WERI-Rb-1 (cell line): ENCODE measurements at regions not wholly inside any gene's neighbourhood (a gene's known extent, or its start where the extent isn't known, plus 50 kb on each side); places are given as distances from the start of the nearest gene placed in this dataset.

Experiments
- DNase-seq: peaks from one replicate; pipeline ENCODE4 v3.0.0-alpha.2; 2020
- H3K27ac ChIP-seq: fragments of 250-450 bp; sonication (Bioruptor Pico); 2 replicates; pipeline ENCODE4 v1.5.1; 2020; ENCODE audit warnings: mild to moderate bottlenecking, moderate library complexity
- H3K27me3 ChIP-seq: fragments of 250-450 bp; sonication (Bioruptor Pico); 2 replicates; pipeline ENCODE4 v1.5.1; 2021; ENCODE audit warnings: mild to moderate bottlenecking, low read depth, moderate library complexity; ENCODE audit not compliant: insufficient read depth, severe bottlenecking
- H3K36me3 ChIP-seq: fragments of 250-450 bp; sonication (Bioruptor Pico); 2 replicates; pipeline ENCODE4 v1.5.1; 2020; ENCODE audit warnings: mild to moderate bottlenecking, moderate library complexity
- H3K4me3 ChIP-seq: 2 replicates; pipeline ENCODE4 v1.5.1; 2011; ENCODE audit warnings: low read depth, mild to moderate bottlenecking, control low read depth, low read length
- H3K9me3 ChIP-seq: fragments of 250-450 bp; sonication (Bioruptor Pico); 2 replicates; pipeline ENCODE4 v1.5.1; 2021; ENCODE audit warnings: mild to moderate bottlenecking, moderate library complexity; ENCODE audit not compliant: severe bottlenecking
- CTCF ChIP-seq: IDR thresholded peaks from 2 replicates; pipeline ENCODE4 v1.5.1; 2011; ENCODE audit warnings: low read depth, mild to moderate bottlenecking, control low read depth, inconsistent platforms, low read length

- DNase-seq, result no peak
- H3K9me3 ChIP-seq, result no peaks in the 10 kb centered on the region
- no peaks in the 10 kb centered on the region for H3K27me3 ChIP-seq
- no peak overlapping the region for H3K4me3 ChIP-seq
- no peaks in the 10 kb centered on the region for H3K36me3 ChIP-seq
- no peak for TF ChIP-seq CTCF
- H3K27ac ChIP-seq, result no peak overlapping the region
These were observed 98.1 kb upstream of the ACP3 start for GRCh38 chr3:132218817-132219755.

- Histone ChIP-seq H3K9me3 (no peaks in the 10 kb centered on the region), H3K36me3 (no peaks in the 10 kb centered on the region), H3K27ac (no peak overlapping the region), H3K27me3 (no peaks in the 10 kb centered on the region), H3K4me3 (no peak overlapping the region)
- no peak for DNase-seq
- no peak for TF ChIP-seq CTCF
These were observed 96.2 kb upstream of the ACP3 start for GRCh38 chr3:132220986-132221385.

GRCh38 chr3:132222868-132223538 lies 94.2 kb upstream of the ACP3 start:
- no peaks in the 10 kb centered on the region for H3K27me3 ChIP-seq
- H3K36me3 ChIP-seq, result no peaks in the 10 kb centered on the region
- H3K27ac ChIP-seq, result no peak overlapping the region
- no peak overlapping the region for H3K4me3 ChIP-seq
- TF ChIP-seq CTCF, result no peak
- no peaks in the 10 kb centered on the region for H3K9me3 ChIP-seq
- DNase-seq, result no peak

- DNase-seq, result no peak
- Histone ChIP-seq H3K27ac (no peak overlapping the region), H3K4me3 (no peak overlapping the region), H3K27me3 (no peaks in the 10 kb centered on the region), H3K36me3 (no peaks in the 10 kb centered on the region), H3K9me3 (no peaks in the 10 kb centered on the region)
- TF ChIP-seq CTCF, result no peak
These were observed 91.5 kb upstream of the ACP3 start for GRCh38 chr3:132225664-132226063.

- Histone ChIP-seq H3K27me3 (no peaks in the 10 kb centered on the region), H3K4me3 (no peak overlapping the region), H3K27ac (no peak overlapping the region), H3K36me3 (no peaks in the 10 kb centered on the region), H3K9me3 (no peaks in the 10 kb centered on the region)
- TF ChIP-seq CTCF, result no peak
- no peak for DNase-seq
These were observed 88.3 kb upstream of the ACP3 start for GRCh38 chr3:132228923-132229322.
